ENCODE measurements at regions not wholly inside any gene's neighbourhood (a gene's known extent, or its start where the extent isn't known, plus 50 kb on each side); places are given as distances from the start of the nearest gene placed in this dataset.
"Not testable (repeated sequence)": the region's sequence is repeated elsewhere in the genome, so short reads cannot be mapped to it uniquely, and the experiment has no call there.

GRCh38 chr2:11922294-11922693 lies 175.9 kb downstream of the LPIN1 start:
- DNase-seq (ENCODE audit: low read depth in 2 of 2) = no peak

- no peak for DNase-seq (ENCODE audit: low read depth in 2 of 2)
Measured at GRCh38 chr2:11923935-11924334, 177.5 kb downstream of the LPIN1 start.

- DNase-seq (ENCODE audit: low read depth in 2 of 2) = no peak
Measured at GRCh38 chr2:11925295-11926066, 179.0 kb downstream of the LPIN1 start.

- DNase-seq (ENCODE audit: low read depth in 2 of 2) = no peak
Measured at GRCh38 chr2:11930211-11930761, 183.9 kb downstream of the LPIN1 start.

GRCh38 chr2:11932048-11932512 lies 185.6 kb downstream of the LPIN1 start:
- DNase-seq (ENCODE audit: low read depth in 2 of 2) = no peak

GRCh38 chr2:11932962-11933361 lies 186.5 kb downstream of the LPIN1 start:
- no peak for DNase-seq (ENCODE audit: low read depth in 2 of 2)

GRCh38 chr2:11933854-11934253 lies 187.4 kb downstream of the LPIN1 start:
- no peak for DNase-seq (ENCODE audit: low read depth in 2 of 2)

- no peak for DNase-seq (ENCODE audit: low read depth in 2 of 2)
Measured at GRCh38 chr2:11936761-11937160, 190.3 kb downstream of the LPIN1 start.

GRCh38 chr2:11938196-11938595 lies 191.8 kb downstream of the LPIN1 start:
- DNase-seq (ENCODE audit: low read depth in 2 of 2) = no peak

- no peak for DNase-seq (ENCODE audit: low read depth in 2 of 2)
Measured at GRCh38 chr2:11939523-11939922, 193.1 kb downstream of the LPIN1 start.

GRCh38 chr2:11940121-11940743 lies 193.8 kb downstream of the LPIN1 start:
- no peak for DNase-seq (ENCODE audit: low read depth in 2 of 2)

- no peak for DNase-seq (ENCODE audit: low read depth in 2 of 2)
Measured at GRCh38 chr2:11940799-11941198, 194.4 kb downstream of the LPIN1 start.

- DNase-seq (ENCODE audit: low read depth in 2 of 2) = no peak
Measured at GRCh38 chr2:11941201-11942177, 195.1 kb downstream of the LPIN1 start.

GRCh38 chr2:11942178-11942569 lies 195.7 kb downstream of the LPIN1 start:
- no peak for DNase-seq (ENCODE audit: low read depth in 2 of 2)

GRCh38 chr2:11944311-11944710 lies 197.9 kb downstream of the LPIN1 start:
- no peak for DNase-seq (ENCODE audit: low read depth in 2 of 2)

- no peak for DNase-seq (ENCODE audit: low read depth in 2 of 2)
Measured at GRCh38 chr2:11945139-11946126, 199.0 kb downstream of the LPIN1 start.

- DNase-seq (ENCODE audit: low read depth in 2 of 2) = no peak
Measured at GRCh38 chr2:11947956-11948355, 201.5 kb downstream of the LPIN1 start.

- DNase-seq (ENCODE audit: low read depth in 2 of 2) = no peak
Measured at GRCh38 chr2:11949732-11950523, 203.5 kb downstream of the LPIN1 start.

- no peak for DNase-seq (ENCODE audit: low read depth in 2 of 2)
Measured at GRCh38 chr2:11950896-11951295, 204.5 kb downstream of the LPIN1 start.

GRCh38 chr2:11951492-11951891 lies 205.1 kb downstream of the LPIN1 start:
- DNase-seq (ENCODE audit: low read depth in 2 of 2) = not testable (repeated sequence)
